ENCODE measurements at regions not wholly inside any gene's neighbourhood (a gene's known extent, or its start where the extent isn't known, plus 50 kb on each side); places are given as distances from the start of the nearest gene placed in this dataset.
A peak's percentile ranks its signal among the peaks of the same experiment; 100 is the strongest.

DNA sequence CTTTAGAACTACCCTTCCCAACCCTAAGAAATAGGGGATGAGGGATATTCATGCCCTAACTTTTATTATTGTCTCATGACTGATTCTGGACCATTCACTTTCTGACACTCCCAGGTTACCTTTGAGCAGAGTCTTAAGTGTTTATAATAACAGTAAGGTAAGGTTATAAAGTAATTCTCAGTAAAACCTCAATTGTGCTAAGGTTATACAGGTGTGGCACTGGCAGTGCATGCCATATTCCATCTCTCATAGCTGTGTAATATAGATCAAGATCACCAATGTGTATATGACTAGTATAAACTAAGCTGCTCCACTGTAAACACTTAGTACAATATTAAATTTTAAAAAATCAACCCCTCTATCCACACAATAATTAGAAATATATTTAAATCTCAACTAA lies 89.1 kb downstream of the KCNJ2 start:
- Histone ChIP-seq H3K36me3 (ENCODE audit: control insufficient read depth, insufficient read depth, low read length) (no peaks in the 10 kb centered on the region), H3K4me1 (ENCODE audit: control insufficient read depth, insufficient read depth, low read length) (no peaks in the 10 kb centered on the region), H3K9me3 (ENCODE audit: control insufficient read depth, insufficient read depth, low read length) (no peaks in the 10 kb centered on the region), H3K27ac (ENCODE audit: low read depth, low read length) (no peak overlapping the region), H3K9ac (ENCODE audit: low read depth, low read length) (no peak overlapping the region), H3K27me3 (ENCODE audit: control insufficient read depth, insufficient read depth, low read length) (no peaks in the 10 kb centered on the region), H3K4me3 (ENCODE audit: low read depth, low read length) (no peak overlapping the region)

DNA sequence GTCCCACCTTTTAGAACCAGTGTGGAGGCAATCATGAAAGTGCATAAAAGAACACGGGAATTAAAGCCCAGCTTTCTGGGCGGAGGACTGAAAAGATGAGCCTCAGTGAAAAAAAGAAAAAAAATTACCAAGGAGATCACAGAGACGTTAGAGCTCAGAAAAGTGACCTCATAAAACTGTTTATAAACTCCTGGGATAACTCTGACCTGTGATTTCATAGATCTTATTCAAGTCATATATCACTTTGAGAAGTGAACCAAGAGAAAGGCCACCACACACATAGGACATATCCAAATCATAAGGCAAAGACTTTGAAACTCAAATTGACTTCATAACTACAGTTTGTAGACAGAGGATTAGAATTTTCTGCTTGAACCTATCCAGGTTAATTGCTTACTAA lies 90.1 kb downstream of the KCNJ2 start:
- Histone ChIP-seq H3K4me1 (ENCODE audit: control insufficient read depth, insufficient read depth, low read length) (no peaks in the 10 kb centered on the region), H3K27ac (ENCODE audit: low read depth, low read length) (no peak overlapping the region), H3K27me3 (ENCODE audit: control insufficient read depth, insufficient read depth, low read length) (no peaks in the 10 kb centered on the region), H3K36me3 (ENCODE audit: control insufficient read depth, insufficient read depth, low read length) (no peaks in the 10 kb centered on the region), H3K9me3 (ENCODE audit: control insufficient read depth, insufficient read depth, low read length) (no peaks in the 10 kb centered on the region), H3K9ac (ENCODE audit: low read depth, low read length) (no peak overlapping the region), H3K4me3 (ENCODE audit: low read depth, low read length) (no peak overlapping the region)

DNA sequence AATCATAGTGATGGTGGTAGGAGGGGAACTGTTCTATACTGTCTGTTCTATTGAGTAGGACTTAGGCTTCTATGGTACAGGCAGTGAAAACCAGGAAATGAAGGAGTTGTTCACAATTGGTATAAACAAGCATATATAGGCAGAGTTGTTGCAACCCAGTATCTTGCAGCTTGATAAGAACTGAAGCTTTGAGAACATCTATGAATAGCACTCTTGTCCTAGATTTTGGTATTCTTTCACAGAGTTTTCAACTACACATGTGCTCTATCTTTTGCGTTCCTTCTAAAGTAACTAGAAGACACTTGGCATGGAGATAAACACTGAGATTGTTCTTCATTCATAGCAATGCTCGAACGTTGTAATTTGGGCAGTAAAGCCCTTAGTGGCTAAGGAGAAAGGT lies 91.8 kb downstream of the KCNJ2 start:
- Histone ChIP-seq H3K9me3 (ENCODE audit: control insufficient read depth, insufficient read depth, low read length) (no peaks in the 10 kb centered on the region), H3K4me1 (ENCODE audit: control insufficient read depth, insufficient read depth, low read length) (no peaks in the 10 kb centered on the region), H3K36me3 (ENCODE audit: control insufficient read depth, insufficient read depth, low read length) (no peaks in the 10 kb centered on the region), H3K27me3 (ENCODE audit: control insufficient read depth, insufficient read depth, low read length) (no peaks in the 10 kb centered on the region), H3K4me3 (ENCODE audit: low read depth, low read length) (no peak overlapping the region), H3K27ac (ENCODE audit: low read depth, low read length) (no peak overlapping the region), H3K9ac (ENCODE audit: low read depth, low read length) (no peak overlapping the region)

DNA sequence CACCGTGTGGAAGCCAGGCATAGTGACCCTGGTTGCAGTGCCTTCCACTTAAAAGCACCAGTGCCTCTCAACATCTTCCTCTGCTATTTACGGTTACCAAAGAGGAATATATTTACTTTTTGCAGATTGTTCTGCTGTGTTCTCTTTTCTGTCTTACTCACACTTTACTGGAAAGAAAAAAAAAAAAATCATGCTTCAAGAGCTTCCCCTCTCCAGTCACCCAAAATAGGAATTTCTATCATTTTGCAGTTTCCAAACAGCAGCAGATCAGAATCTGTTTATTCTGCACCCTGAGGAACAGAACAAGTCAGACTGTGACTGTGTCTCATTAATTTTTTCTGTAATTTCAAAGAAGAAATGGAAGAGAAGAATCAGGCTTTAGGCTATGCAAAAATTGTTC lies 96.1 kb downstream of the KCNJ2 start:
- H3K27me3 ChIP-seq (ENCODE audit: control insufficient read depth, insufficient read depth, low read length), result no peaks in the 10 kb centered on the region
- H3K4me1 ChIP-seq (ENCODE audit: control insufficient read depth, insufficient read depth, low read length), result 0 out of 2 replicates have a peak, but pooled peaks cover under 1% of the 10 kb centered on the region
- no peak overlapping the region for H3K27ac ChIP-seq (ENCODE audit: low read depth, low read length)
- H3K9ac ChIP-seq (ENCODE audit: low read depth, low read length), result no peak overlapping the region
- no peak overlapping the region for H3K4me3 ChIP-seq (ENCODE audit: low read depth, low read length)
- no peaks in the 10 kb centered on the region for H3K9me3 ChIP-seq (ENCODE audit: control insufficient read depth, insufficient read depth, low read length)
- no peaks in the 10 kb centered on the region for H3K36me3 ChIP-seq (ENCODE audit: control insufficient read depth, insufficient read depth, low read length)

DNA sequence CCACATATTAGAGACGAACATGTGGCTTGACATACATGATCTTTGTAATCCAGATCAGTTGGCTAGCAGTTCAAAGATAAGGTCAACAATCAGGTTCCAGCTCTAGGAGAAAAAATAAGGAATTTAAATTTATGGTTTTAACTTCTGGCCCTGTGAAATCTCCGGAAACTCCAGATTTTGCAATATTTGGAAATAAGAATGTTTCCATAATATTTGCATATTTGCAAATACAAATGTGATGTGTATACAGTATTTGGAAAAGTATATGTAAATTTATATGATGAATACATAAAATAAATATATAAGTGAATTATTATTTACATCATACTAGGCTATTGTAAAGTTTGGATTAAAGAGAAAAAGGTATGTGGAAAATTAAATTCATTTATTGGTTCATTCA lies 97.1 kb downstream of the KCNJ2 start:
- Histone ChIP-seq H3K27me3 (ENCODE audit: control insufficient read depth, insufficient read depth, low read length) (no peaks in the 10 kb centered on the region), H3K4me1 (ENCODE audit: control insufficient read depth, insufficient read depth, low read length) (peaks cover 8% of the 10 kb centered on the region; the same call in 1 of the 2 replicates), H3K4me3 (ENCODE audit: low read depth, low read length) (no peak overlapping the region), H3K27ac (ENCODE audit: low read depth, low read length) (no peak overlapping the region), H3K9ac (ENCODE audit: low read depth, low read length) (no peak overlapping the region), H3K9me3 (ENCODE audit: control insufficient read depth, insufficient read depth, low read length) (no peaks in the 10 kb centered on the region), H3K36me3 (ENCODE audit: control insufficient read depth, insufficient read depth, low read length) (no peaks in the 10 kb centered on the region)

DNA sequence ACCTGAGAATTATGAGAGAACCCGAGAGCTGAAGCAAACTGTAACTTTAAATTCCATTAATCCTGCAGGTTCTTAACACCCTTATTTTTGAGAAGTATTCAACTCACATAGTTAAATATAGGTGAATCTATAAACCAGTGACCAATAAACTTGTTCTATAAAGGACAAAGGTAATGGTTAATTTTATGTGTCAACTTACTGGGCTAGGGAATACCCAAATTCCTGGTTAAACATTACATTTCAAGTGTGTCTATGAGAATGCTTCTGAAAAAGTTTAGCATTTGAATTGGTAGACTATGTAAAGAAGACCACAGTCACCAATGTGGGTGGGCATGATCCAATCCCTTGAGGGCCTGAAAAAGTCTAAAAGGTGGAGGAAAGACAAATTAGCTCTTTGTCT lies 99.1 kb downstream of the KCNJ2 start:
- Histone ChIP-seq H3K9ac (ENCODE audit: low read depth, low read length) (no peak overlapping the region), H3K4me1 (ENCODE audit: control insufficient read depth, insufficient read depth, low read length) (peaks cover 8% of the 10 kb centered on the region; the same call in 1 of the 2 replicates), H3K27me3 (ENCODE audit: control insufficient read depth, insufficient read depth, low read length) (no peaks in the 10 kb centered on the region), H3K9me3 (ENCODE audit: control insufficient read depth, insufficient read depth, low read length) (no peaks in the 10 kb centered on the region), H3K36me3 (ENCODE audit: control insufficient read depth, insufficient read depth, low read length) (no peaks in the 10 kb centered on the region), H3K4me3 (ENCODE audit: low read depth, low read length) (no peak overlapping the region), H3K27ac (ENCODE audit: low read depth, low read length) (no peak overlapping the region)

DNA sequence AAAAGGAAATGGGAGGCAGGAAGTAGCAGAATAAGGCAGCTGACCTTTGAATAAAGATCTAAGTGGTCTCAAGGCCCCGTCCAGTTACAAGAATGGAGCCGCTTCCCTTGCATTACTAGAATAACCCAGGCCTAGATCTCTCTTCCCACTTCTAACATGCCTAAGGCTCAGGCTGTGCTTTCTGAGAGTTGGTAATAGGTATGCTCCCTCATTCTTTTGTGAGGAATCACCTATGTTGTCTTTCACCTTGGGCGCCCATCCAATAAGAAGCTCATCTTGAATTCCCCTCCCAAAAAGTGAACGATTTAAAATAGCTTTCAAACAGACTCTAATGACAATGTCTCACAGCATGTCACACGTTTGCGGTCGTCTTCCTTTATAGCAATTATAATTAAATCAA lies 101.2 kb downstream of the KCNJ2 start:
- H3K4me1 ChIP-seq (ENCODE audit: control insufficient read depth, insufficient read depth, low read length), result peaks cover 8% of the 10 kb centered on the region; the same call in 1 of the 2 replicates

DNA sequence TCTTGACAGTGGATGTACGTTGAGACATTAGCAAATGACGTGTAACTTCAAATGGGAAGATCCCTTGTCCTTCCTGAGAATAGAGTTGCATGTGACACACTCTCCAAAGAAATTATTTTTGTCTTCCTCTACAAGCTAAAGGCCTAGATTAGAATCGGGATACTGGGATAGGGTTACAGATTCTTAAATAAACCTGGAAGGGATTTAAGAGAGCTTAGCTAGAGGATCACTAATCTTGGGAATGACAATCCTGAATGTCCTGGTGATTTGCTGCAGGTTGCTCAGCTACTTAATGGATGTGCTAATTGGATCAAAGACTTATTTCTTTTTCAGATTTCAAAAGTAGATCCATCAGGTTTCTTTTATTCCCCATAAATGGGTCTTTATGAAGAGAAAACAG lies 101.9 kb downstream of the KCNJ2 start:
- no peaks in the 10 kb centered on the region for H3K9me3 ChIP-seq (ENCODE audit: control insufficient read depth, insufficient read depth, low read length)
- H3K27ac ChIP-seq (ENCODE audit: low read depth, low read length), result peak overlapping the region; percentile 20
- no peaks in the 10 kb centered on the region for H3K27me3 ChIP-seq (ENCODE audit: control insufficient read depth, insufficient read depth, low read length)
- no peak overlapping the region for H3K4me3 ChIP-seq (ENCODE audit: low read depth, low read length)
- no peak overlapping the region for H3K9ac ChIP-seq (ENCODE audit: low read depth, low read length)
- H3K36me3 ChIP-seq (ENCODE audit: control insufficient read depth, insufficient read depth, low read length), result no peaks in the 10 kb centered on the region
- H3K4me1 ChIP-seq (ENCODE audit: control insufficient read depth, insufficient read depth, low read length), result peaks cover 8% of the 10 kb centered on the region; the same call in 1 of the 2 replicates

More for the DNA sequence above, 101.2 kb downstream of the KCNJ2 start:
- Histone ChIP-seq H3K27ac (ENCODE audit: low read depth, low read length) (no peak overlapping the region), H3K36me3 (ENCODE audit: control insufficient read depth, insufficient read depth, low read length) (no peaks in the 10 kb centered on the region), H3K9me3 (ENCODE audit: control insufficient read depth, insufficient read depth, low read length) (no peaks in the 10 kb centered on the region), H3K4me3 (ENCODE audit: low read depth, low read length) (no peak overlapping the region), H3K9ac (ENCODE audit: low read depth, low read length) (no peak overlapping the region), H3K27me3 (ENCODE audit: control insufficient read depth, insufficient read depth, low read length) (no peaks in the 10 kb centered on the region)

DNA sequence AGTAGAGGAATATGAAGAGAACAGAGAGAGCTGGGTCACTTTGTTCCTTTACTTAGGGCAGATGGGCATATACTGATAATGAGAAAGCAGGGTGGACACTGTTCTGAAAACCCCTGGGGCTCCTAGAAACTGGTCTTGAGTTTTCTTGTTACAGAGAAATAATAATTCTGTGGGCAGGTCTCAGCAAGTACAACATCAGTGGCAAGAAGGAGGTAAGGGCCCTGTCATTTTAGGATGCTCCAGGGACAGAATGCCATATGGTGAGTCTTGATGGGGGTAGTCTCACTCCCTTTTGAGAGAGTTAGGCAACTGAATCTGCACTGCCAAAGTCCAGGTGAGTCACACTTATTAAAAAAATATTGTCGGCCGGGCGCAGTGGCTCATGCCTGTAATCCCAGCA lies 102.3 kb downstream of the KCNJ2 start:
- Histone ChIP-seq H3K4me3 (ENCODE audit: low read depth, low read length) (no peak overlapping the region), H3K27me3 (ENCODE audit: control insufficient read depth, insufficient read depth, low read length) (no peaks in the 10 kb centered on the region), H3K27ac (ENCODE audit: low read depth, low read length) (no peak overlapping the region), H3K36me3 (ENCODE audit: control insufficient read depth, insufficient read depth, low read length) (no peaks in the 10 kb centered on the region), H3K9me3 (ENCODE audit: control insufficient read depth, insufficient read depth, low read length) (no peaks in the 10 kb centered on the region), H3K9ac (ENCODE audit: low read depth, low read length) (no peak overlapping the region), H3K4me1 (ENCODE audit: control insufficient read depth, insufficient read depth, low read length) (peaks cover 8% of the 10 kb centered on the region; the same call in 1 of the 2 replicates)

DNA sequence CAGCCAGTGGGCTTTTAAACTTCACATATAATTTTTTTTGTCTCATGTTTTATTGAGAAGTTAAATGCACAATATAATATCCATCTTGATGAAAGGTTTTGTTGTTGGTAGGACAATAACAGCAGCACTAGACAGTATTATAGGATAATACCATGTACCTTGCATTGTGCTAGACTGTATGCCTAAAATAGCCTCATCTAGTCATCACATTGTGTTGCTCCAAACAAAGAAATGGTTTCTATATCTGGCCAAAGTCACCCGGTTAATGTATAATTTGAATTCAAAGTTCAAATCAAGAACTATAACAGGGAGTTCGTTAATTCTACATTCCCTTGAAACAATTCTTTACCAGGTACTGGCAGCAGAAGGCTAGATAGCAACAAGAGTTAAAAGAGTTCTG lies 104.9 kb downstream of the KCNJ2 start:
- no peaks in the 10 kb centered on the region for H3K36me3 ChIP-seq (ENCODE audit: control insufficient read depth, insufficient read depth, low read length)
- H3K4me1 ChIP-seq (ENCODE audit: control insufficient read depth, insufficient read depth, low read length), result peaks cover 8% of the 10 kb centered on the region; the same call in 1 of the 2 replicates
- H3K27me3 ChIP-seq (ENCODE audit: control insufficient read depth, insufficient read depth, low read length), result no peaks in the 10 kb centered on the region
- no peak overlapping the region for H3K27ac ChIP-seq (ENCODE audit: low read depth, low read length)
- H3K9ac ChIP-seq (ENCODE audit: low read depth, low read length), result no peak overlapping the region
- H3K9me3 ChIP-seq (ENCODE audit: control insufficient read depth, insufficient read depth, low read length), result no peaks in the 10 kb centered on the region
- H3K4me3 ChIP-seq (ENCODE audit: low read depth, low read length), result no peak overlapping the region

DNA sequence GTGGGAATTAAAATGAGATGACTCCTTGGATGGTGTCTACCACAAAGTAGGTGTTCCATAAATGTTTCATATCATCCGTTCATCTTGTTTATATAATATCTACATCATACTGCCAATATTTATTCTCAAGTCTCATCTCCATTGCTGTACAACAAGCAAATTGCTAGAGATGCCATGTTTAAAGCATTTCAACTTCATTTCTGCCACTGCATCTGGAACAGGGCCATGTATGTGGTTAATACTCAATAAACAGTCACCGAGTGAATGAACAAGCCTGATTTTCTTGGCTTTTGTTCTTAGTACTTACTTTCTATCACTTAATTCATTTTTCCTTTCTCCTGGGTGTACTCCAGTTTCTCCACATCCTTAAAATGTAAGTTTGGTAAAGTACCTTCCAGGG lies 107.6 kb downstream of the KCNJ2 start:
- H3K4me1 ChIP-seq (ENCODE audit: control insufficient read depth, insufficient read depth, low read length), result no peaks in the 10 kb centered on the region

More for the DNA sequence above, 107.6 kb downstream of the KCNJ2 start:
- no peaks in the 10 kb centered on the region for H3K27me3 ChIP-seq (ENCODE audit: control insufficient read depth, insufficient read depth, low read length)
- H3K27ac ChIP-seq (ENCODE audit: low read depth, low read length), result no peak overlapping the region
- no peaks in the 10 kb centered on the region; the same call in 1 of the 2 replicates for H3K9me3 ChIP-seq (ENCODE audit: control insufficient read depth, insufficient read depth, low read length)
- no peaks in the 10 kb centered on the region for H3K36me3 ChIP-seq (ENCODE audit: control insufficient read depth, insufficient read depth, low read length)
- H3K4me3 ChIP-seq (ENCODE audit: low read depth, low read length), result no peak overlapping the region
- H3K9ac ChIP-seq (ENCODE audit: low read depth, low read length), result no peak overlapping the region

Data from HUES48 (cell line).